Upper lobe of left lung (tissue), 6 donors: ENCODE measurements at regions not wholly inside any gene's neighbourhood (a gene's known extent, or its start where the extent isn't known, plus 50 kb on each side); places are given as distances from the start of the nearest gene placed in this dataset.
"Not testable (repeated sequence)": the region's sequence is repeated elsewhere in the genome, so short reads cannot be mapped to it uniquely, and the experiment has no call there.

Source experiments
- ATAC-seq, 2 donors: fragments of 200-7000 bp; cut with Tn5 transposase; one replicate each; pipeline ENCODE4 v1.9.1; 2022; ENCODE audit warnings: mild to moderate bottlenecking in 2 of 2, moderate library complexity in 2 of 2; ENCODE audit not compliant: low FRiP score in 2 of 2
- DNase-seq, 2 donors: peaks; one replicate each; pipeline ENCODE4 v3.0.0-alpha.2; 2019 to 2020
- H3K27ac ChIP-seq, 4 donors: fragments of 200-600 bp; sonication (generic); one replicate each; pipeline ENCODE4 v1.5.1; 2016 to 2019
- H3K27me3 ChIP-seq, 4 donors: fragments of 200-600 bp; sonication (generic); one replicate each; pipeline ENCODE4 v1.5.1; 2017 to 2019
- H3K36me3 ChIP-seq, 4 donors: fragments of 200-600 bp; sonication (generic); one replicate each; pipeline ENCODE4 v1.5.1; 2016 to 2019
- H3K4me1 ChIP-seq, 4 donors: fragments of 200-600 bp; sonication (generic); one replicate each; pipeline ENCODE4 v1.5.1; 2018 to 2019
- H3K4me3 ChIP-seq, 4 donors: fragments of 200-600 bp; sonication (generic); one replicate each; pipeline ENCODE4 v1.5.1; 2017 to 2019; ENCODE audit warnings: mild to moderate bottlenecking in 2 of 4, moderate library complexity in 1 of 4
- H3K9me3 ChIP-seq, 4 donors: fragments of 200-600 bp; sonication (generic); one replicate each; pipeline ENCODE4 v1.5.1; 2018 to 2019
- WGBS, 2 donors: methylation state at CpG; one replicate each; pipeline ENCODE4 v1.1.5; 2017 to 2018; 5-methylcytosine and 5-hydroxymethylcytosine counted together
- TF ChIP-seq, protein P1 (sequence below), 6 experiments: fragments of 450-650 bp in 4 of 6; fragments of 200-600 bp in 2 of 6; sonication (generic) in 2 of 6; IDR thresholded peaks; one replicate each; pipeline ENCODE4 v1.5.1; 2016 to 2019; ENCODE audit warnings: antibody characterized with exemption in 6 of 6
- donor health status: DM: no; HTN: no; CAD: no; lungs with moderate emphysema.
- donor health status: DM: no; HTN: yes; CAD: no; lungs with severe emphysema.

GRCh38 chr9:42656789-42657188 lies 473.3 kb downstream of the SPATA31A6 start:
- WGBS, 2 donors, result 75 to 96% methylated on average over 3 to 5 of the region's 6 CpGs
- H3K4me1 ChIP-seq, H3K27ac ChIP-seq, DNase-seq, H3K9me3 ChIP-seq, H3K36me3 ChIP-seq, H3K27me3 ChIP-seq, H3K4me3 ChIP-seq, ATAC-seq: not testable (repeated sequence)

DNA sequence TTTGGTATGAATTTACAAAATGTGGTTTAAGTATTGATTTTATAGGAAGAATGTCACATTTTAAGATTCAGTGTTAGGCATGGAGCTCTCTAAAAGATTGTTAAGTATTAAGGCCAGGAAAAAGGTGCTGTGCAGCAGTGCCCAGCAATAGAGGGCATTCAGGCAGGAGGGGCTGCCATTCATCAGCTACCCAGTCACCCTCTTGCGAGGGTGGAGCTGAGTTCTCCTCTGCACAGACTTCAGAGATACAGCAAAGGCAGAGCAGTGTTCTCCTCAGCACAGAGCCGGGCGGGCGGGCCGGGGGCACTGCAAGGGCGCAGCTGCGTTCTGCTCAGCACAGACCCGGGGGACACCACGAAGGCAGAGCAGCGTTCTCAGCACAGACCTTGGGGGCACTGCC lies 474.0 kb downstream of the SPATA31A6 start:
- not testable (repeated sequence) for ATAC-seq
- WGBS, 2 donors, result no CpG with 5 or more reads among the region's 10 CpGs

GRCh38 chr9:42697146-42697545 lies 513.7 kb downstream of the SPATA31A6 start:
- H3K27me3 ChIP-seq, H3K27ac ChIP-seq, H3K36me3 ChIP-seq, DNase-seq, H3K9me3 ChIP-seq, H3K4me1 ChIP-seq, ATAC-seq, H3K4me3 ChIP-seq: not testable (repeated sequence)
- no CpG with 5 or more reads among the region's 2 CpGs for WGBS, 2 donors

More for the DNA sequence above, 474.0 kb downstream of the SPATA31A6 start:
- H3K4me3 ChIP-seq, DNase-seq, H3K27ac ChIP-seq, H3K27me3 ChIP-seq, H3K4me1 ChIP-seq, H3K36me3 ChIP-seq, H3K9me3 ChIP-seq: not testable (repeated sequence)

DNA sequence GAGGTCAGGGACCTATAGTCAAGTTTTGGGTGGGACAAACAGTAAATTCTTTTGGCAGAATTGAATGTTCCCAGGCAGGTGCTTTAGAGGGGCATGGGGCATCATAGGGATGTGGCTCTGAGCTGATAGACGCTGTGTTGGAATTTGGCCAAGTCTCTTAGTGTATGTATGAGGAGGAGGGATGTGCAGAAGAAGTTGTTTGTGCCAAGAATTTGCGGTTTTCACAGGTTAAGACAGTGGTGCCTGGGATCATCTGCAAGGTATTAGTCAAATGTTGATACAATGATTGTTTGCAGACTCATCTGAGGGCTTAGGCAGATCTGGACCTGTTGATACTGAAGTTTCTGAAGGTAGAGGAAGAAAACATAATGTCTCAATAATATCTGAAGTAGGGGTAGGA lies 519.4 kb downstream of the SPATA31A6 start:
- no CpG with 5 or more reads among the region's 2 CpGs for WGBS, 2 donors
- H3K36me3 ChIP-seq, H3K4me1 ChIP-seq, ATAC-seq, DNase-seq, H3K27ac ChIP-seq, H3K27me3 ChIP-seq, H3K4me3 ChIP-seq, H3K9me3 ChIP-seq: not testable (repeated sequence)

DNA sequence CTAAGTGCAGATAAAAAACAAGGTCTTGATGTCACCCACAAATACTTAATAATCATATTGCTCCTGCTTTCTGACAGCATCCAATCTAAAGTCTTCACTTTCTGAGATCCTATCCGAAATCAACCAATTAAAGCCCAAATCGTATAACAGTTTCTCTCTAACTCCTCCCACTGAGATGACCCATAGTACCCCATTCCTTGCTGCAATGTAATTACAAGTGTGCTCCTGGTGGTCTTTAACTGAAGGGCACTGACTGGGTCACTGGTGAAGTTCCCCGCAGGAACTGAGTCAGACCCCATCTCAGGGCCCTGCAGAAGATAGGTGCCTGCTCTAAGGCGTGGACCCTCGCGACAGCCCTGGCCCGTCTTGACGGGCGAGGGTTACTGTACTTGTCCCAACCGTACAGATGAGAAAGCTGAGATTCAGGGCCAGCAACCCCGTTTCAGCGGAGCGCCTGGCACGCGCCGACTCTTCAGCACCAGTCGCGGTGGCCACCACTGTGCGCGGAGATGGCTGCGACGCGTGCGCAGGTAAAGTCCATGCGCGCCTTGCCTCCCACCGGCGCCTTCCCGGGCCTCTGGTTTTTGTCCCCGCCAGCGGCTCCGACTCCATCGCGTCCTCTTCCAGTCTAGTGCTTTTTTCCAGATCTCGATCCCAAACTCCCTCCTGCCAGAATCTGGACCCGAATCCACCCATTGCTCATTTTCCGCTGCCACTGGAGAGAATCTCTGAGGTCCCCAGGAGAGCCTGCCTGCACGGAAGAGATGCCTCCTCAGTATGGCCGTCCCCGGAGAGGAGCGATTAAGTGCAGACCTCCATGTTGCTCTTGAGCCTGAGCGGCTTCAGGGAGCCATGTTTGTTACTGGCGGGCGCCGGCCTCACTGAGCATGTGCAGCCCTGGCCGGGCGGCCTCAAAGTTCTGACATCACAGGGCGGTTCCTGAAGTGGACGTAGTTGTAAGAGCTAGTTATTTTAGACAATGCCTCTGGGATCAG lies 541.7 kb downstream of the SPATA31A6 start:
- not testable (repeated sequence) for H3K4me1 ChIP-seq, DNase-seq, H3K36me3 ChIP-seq, H3K4me3 ChIP-seq, ATAC-seq, H3K27me3 ChIP-seq, H3K9me3 ChIP-seq, H3K27ac ChIP-seq
- no CpG with 5 or more reads among the region's 49 CpGs for WGBS, 2 donors

DNA sequence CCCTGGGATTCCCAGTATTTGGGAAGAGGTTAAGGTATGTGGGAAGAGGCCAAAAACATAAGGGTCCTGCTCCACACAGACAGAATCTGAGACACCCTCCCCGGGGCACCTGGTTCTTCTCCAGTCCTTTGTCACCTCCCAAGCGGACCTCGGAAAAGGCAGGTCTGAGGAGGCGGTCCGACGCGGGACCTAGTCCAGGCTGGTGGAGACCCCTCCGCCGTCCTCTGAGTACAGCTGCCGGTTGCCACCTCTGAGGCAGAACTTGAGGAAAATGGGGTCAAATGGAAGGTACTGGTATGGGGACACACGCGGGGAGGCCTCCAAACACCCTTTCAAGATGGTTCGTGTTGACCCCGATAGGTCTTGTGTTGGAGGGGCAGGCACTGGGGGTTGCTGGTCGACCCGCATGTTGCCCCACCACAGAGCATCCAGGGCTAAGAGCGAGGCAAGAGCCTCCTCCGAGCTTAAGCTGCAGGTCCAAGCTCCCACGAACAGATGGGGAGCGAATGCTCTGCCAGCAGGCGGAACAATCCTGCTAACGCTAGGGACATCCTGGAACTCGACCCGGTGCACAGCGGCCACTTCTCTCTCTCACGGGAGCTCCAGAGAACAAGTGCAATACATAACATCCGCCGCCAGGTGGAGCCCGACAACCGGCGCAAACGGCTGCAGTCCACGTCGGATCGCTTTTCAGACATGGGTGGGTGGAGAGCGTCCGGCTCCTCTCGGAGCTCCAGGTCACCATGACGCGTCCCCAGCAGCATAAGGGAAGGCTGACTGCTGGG lies 559.8 kb downstream of the SPATA31A6 start:
- not testable (repeated sequence) for H3K4me1 ChIP-seq, H3K27ac ChIP-seq, H3K27me3 ChIP-seq, H3K9me3 ChIP-seq, H3K36me3 ChIP-seq
- DNase-seq, result peak; percentile 71 to 84
- WGBS, 2 donors, result 37 to 83% methylated on average over 7 to 15 of the region's 40 CpGs
- peak overlapping the region in 2 of 4 donors; percentile 10 to 23 for H3K4me3 ChIP-seq
- TF ChIP-seq, protein P1, sequence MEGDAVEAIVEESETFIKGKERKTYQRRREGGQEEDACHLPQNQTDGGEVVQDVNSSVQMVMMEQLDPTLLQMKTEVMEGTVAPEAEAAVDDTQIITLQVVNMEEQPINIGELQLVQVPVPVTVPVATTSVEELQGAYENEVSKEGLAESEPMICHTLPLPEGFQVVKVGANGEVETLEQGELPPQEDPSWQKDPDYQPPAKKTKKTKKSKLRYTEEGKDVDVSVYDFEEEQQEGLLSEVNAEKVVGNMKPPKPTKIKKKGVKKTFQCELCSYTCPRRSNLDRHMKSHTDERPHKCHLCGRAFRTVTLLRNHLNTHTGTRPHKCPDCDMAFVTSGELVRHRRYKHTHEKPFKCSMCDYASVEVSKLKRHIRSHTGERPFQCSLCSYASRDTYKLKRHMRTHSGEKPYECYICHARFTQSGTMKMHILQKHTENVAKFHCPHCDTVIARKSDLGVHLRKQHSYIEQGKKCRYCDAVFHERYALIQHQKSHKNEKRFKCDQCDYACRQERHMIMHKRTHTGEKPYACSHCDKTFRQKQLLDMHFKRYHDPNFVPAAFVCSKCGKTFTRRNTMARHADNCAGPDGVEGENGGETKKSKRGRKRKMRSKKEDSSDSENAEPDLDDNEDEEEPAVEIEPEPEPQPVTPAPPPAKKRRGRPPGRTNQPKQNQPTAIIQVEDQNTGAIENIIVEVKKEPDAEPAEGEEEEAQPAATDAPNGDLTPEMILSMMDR (IDR thresholded peaks at IDR 0.05), result peak; percentile 67 to 88 (median 70)
- ATAC-seq, result peak; percentile 70 to 85

- not testable (repeated sequence) for ATAC-seq, H3K4me3 ChIP-seq, H3K36me3 ChIP-seq, H3K27ac ChIP-seq, H3K9me3 ChIP-seq, H3K27me3 ChIP-seq, DNase-seq, H3K4me1 ChIP-seq
- WGBS, 2 donors, result 78 to 87% methylated on average over 2 of the region's 2 CpGs
Observed at GRCh38 chr9:42757251-42757650, 573.8 kb downstream of the SPATA31A6 start.

DNA sequence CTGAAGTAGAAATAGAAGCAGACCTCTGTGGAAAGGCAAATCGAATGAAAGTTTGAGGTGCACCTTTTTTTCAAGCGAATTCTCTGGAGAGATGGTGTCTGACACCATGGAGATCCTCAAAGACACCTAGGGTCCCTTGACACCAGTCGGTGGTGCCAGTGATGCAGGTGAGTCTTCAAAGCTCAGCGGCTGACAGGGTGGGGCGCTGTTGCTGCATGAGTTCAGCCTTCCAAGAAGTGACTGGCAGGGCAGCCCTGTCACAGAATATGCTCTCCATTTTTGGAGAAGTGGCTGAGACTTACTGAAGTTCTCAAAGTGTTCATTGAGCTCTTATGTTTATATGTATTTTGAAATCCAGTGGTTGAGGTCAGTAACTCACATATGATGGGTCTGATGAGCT lies 575.9 kb downstream of the SPATA31A6 start:
- WGBS, 2 donors, result 34 to 38% methylated on average over 2 to 4 of the region's 5 CpGs
- not testable (repeated sequence) for H3K4me1 ChIP-seq, H3K27ac ChIP-seq, DNase-seq, H3K9me3 ChIP-seq, ATAC-seq, H3K27me3 ChIP-seq, H3K36me3 ChIP-seq, H3K4me3 ChIP-seq

GRCh38 chr9:42782201-42782600 lies 598.7 kb downstream of the SPATA31A6 start:
- H3K27ac ChIP-seq, DNase-seq, H3K4me1 ChIP-seq, H3K36me3 ChIP-seq, H3K4me3 ChIP-seq, H3K9me3 ChIP-seq, H3K27me3 ChIP-seq: not testable (repeated sequence)
- peak in 1 of 2 donors; percentile 46 for ATAC-seq
- WGBS, 2 donors, result 55 to 65% methylated on average over 3 to 4 of the region's 4 CpGs

GRCh38 chr9:42792725-42793124 lies 609.3 kb downstream of the SPATA31A6 start:
- not testable (repeated sequence) for H3K27ac ChIP-seq, H3K9me3 ChIP-seq, ATAC-seq, H3K36me3 ChIP-seq, H3K4me3 ChIP-seq, H3K4me1 ChIP-seq, H3K27me3 ChIP-seq
- 71 to 78% methylated on average over 10 to 16 of the region's 16 CpGs for WGBS, 2 donors
- peak in 1 of 2 donors; percentile 71 for DNase-seq

DNA sequence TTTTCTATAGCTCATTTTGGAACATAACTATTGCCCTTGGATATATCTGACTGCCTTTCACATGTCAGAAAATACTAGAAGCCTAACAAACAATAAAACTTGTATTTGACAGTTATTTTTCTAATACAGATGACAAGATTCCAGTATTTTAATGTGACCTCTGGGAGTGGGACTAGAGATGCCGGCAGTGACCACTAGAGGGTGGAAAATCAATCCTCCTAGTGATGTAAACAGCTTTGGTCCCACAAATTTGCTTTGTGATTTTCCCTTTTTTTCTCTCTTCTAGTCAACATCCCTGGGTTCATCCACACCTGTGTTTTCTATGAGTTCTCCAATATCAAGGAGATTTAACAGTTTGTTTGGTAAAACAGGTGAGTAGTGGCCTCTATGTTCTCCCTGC lies 615.1 kb downstream of the SPATA31A6 start:
- not testable (repeated sequence) for H3K36me3 ChIP-seq, H3K9me3 ChIP-seq, H3K27me3 ChIP-seq, H3K27ac ChIP-seq, H3K4me3 ChIP-seq, ATAC-seq, H3K4me1 ChIP-seq, DNase-seq
- 32 to 35% methylated on average over 1 of the region's 1 CpG for WGBS, 2 donors

- ATAC-seq, H3K27me3 ChIP-seq, H3K4me3 ChIP-seq, H3K27ac ChIP-seq, H3K9me3 ChIP-seq, DNase-seq, H3K4me1 ChIP-seq, H3K36me3 ChIP-seq: not testable (repeated sequence)
- 49 to 71% methylated on average over 4 of the region's 4 CpGs for WGBS, 2 donors
Observed at GRCh38 chr9:42802716-42803115, 619.3 kb downstream of the SPATA31A6 start.
